BLaER1 (cell line): ENCODE measurements at regions not wholly inside any gene's neighbourhood (a gene's known extent, or its start where the extent isn't known, plus 50 kb on each side); places are given as distances from the start of the nearest gene placed in this dataset.
"Not testable (repeated sequence)": the region's sequence is repeated elsewhere in the genome, so short reads cannot be mapped to it uniquely, and the experiment has no call there.

Source experiments
- H3K27ac ChIP-seq: shearing (Covaris generic); formaldehyde crosslinking; 2 replicates; pipeline ENCODE4 v1.8.1; 2022
- H3K27me3 ChIP-seq: shearing (Covaris generic); formaldehyde crosslinking; 2 replicates; pipeline ENCODE4 v1.8.1; 2022
- H3K36me3 ChIP-seq: shearing (Covaris generic); formaldehyde crosslinking; 2 replicates; pipeline ENCODE4 v1.8.1; 2022
- H3K4me1 ChIP-seq: shearing (Covaris generic); formaldehyde crosslinking; 2 replicates; pipeline ENCODE4 v1.8.1; 2022
- H3K4me2 ChIP-seq: shearing (Covaris generic); formaldehyde crosslinking; 2 replicates; pipeline ENCODE4 v1.8.1; 2022
- H3K4me3 ChIP-seq: shearing (Covaris generic); formaldehyde crosslinking; 2 replicates; pipeline ENCODE4 v1.8.1; 2022
- H3K9ac ChIP-seq: shearing (Covaris generic); formaldehyde crosslinking; 2 replicates; pipeline ENCODE4 v1.8.1; 2022
- H3K9me3 ChIP-seq: shearing (Covaris generic); formaldehyde crosslinking; 2 replicates; pipeline ENCODE4 v1.8.1; 2022
- H4K20me1 ChIP-seq: shearing (Covaris generic); formaldehyde crosslinking; 2 replicates; pipeline ENCODE4 v1.8.1; 2022
- Cebpa-rat ChIP-seq: shearing (Covaris generic); IDR thresholded peaks from 2 replicates; pipeline ENCODE4 v1.8.1; 2022

DNA sequence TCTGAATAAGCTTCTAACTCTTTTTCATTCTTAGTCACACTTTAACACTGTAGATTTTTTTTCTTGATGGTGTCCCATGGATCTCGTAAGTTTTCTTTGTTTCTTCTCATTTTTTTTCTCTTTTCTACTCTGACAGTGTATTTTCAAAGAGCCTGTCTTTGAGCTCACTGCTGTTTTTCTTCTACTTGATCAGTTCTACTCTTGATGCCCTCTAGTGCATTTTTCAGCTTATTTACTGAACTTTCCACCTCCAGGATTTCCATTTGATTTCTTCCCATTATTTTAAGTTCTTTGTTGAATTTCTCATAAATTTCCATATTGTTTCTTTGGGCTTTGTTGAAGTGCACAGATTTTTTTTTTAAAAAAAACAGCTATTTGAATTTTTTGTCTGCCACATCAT lies 2641.1 kb upstream of the DEFB115 start:
- Histone ChIP-seq H3K4me1 (no peaks in the 10 kb centered on the region), H3K9me3 (peaks cover 24% of the 10 kb centered on the region), H3K9ac (no peak overlapping the region), H3K27me3 (no peaks in the 10 kb centered on the region), H4K20me1 (no peaks in the 10 kb centered on the region), H3K4me3 (no peak overlapping the region), H3K4me2 (no peak overlapping the region), H3K27ac (no peak overlapping the region), H3K36me3 (no peaks in the 10 kb centered on the region)
- TF ChIP-seq Cebpa-rat = no peak

DNA sequence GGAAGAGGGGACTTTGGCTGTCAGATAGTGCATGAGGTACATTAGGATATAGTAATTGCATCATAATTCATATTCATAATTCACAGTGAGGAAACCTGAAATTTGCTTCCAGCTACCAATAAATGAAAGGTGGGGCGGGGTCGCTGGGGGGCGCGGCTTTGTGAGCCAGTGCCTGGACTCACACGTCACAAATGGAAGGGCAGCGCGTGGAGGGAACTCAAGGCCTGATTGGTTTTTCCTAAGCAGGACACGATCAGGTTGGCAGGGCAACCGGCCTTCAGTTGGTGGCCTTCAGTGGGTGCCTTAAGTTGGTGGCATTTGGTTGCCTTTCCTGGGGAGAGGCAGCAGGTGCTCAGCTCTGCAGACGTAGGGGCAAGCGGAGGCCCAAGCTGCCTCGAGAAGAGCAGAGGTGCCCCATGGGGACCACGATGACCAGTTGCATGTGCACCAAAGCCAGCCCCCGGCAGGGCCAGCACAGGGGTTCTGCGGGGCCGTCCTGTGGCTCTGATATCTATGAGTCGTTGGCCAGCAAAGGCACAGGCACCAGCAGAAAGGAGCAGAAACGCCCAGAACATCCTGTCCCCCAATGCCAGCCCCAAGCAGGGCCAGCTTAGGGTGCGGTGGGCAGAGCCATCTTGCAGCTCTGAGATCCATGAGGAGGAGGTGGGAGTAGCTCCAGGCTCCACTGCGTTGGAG lies 2637.4 kb upstream of the DEFB115 start:
- not testable (repeated sequence) for H3K27ac ChIP-seq, H3K4me3 ChIP-seq, H3K4me2 ChIP-seq, H4K20me1 ChIP-seq, H3K9ac ChIP-seq, H3K4me1 ChIP-seq, H3K36me3 ChIP-seq, H3K27me3 ChIP-seq
- H3K9me3 ChIP-seq = peaks cover 24% of the 10 kb centered on the region

DNA sequence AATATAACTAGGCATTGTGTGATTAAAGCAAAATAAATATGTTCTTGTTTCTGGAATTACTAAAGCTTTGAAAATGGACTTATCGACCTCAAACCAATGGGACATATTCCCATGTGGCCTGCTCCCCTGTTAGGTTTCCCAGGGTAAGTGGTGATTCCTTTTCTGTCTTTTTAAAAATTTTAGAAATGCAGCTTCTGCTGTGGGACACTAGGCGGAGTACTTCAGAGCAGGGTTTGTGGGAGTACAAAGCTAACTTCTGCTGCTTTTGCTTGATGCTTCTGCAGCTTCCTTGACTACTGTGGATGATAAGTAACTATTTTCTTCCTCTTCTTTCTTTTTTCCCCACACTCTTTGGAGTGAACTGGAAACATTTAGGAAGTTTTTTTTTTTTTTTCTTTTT lies 2632.4 kb upstream of the DEFB115 start:
- H3K36me3 ChIP-seq, H3K27ac ChIP-seq, H3K27me3 ChIP-seq, H3K9me3 ChIP-seq, H4K20me1 ChIP-seq, H3K4me3 ChIP-seq, H3K9ac ChIP-seq, H3K4me1 ChIP-seq, H3K4me2 ChIP-seq: not testable (repeated sequence)

DNA sequence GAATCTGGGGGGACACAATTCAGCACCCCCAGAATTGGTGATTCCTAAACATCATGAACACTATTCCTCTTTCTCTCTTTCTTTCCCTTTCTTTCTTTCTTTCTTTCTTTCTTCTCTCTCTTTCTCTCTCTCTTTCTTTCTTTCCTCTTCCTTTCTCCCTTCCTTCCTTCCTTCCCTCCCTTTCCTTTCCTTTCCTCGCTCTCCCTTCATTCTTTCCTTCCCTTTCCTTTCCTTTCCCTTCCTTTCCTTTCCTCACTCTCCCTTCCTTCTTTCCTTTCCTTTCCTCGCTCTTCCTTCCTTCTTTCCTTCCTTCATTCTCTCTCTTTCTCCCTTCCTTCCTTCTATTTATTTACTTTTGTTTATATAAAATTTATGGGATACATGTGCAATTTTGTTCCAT lies 2616.6 kb upstream of the DEFB115 start:
- H3K4me2 ChIP-seq, H3K4me1 ChIP-seq, H4K20me1 ChIP-seq, H3K27ac ChIP-seq, H3K9ac ChIP-seq, H3K9me3 ChIP-seq, H3K27me3 ChIP-seq, H3K36me3 ChIP-seq, H3K4me3 ChIP-seq: not testable (repeated sequence)
